ENCODE measurements at regions not wholly inside any gene's neighbourhood (a gene's known extent, or its start where the extent isn't known, plus 50 kb on each side); places are given as distances from the start of the nearest gene placed in this dataset.

DNA sequence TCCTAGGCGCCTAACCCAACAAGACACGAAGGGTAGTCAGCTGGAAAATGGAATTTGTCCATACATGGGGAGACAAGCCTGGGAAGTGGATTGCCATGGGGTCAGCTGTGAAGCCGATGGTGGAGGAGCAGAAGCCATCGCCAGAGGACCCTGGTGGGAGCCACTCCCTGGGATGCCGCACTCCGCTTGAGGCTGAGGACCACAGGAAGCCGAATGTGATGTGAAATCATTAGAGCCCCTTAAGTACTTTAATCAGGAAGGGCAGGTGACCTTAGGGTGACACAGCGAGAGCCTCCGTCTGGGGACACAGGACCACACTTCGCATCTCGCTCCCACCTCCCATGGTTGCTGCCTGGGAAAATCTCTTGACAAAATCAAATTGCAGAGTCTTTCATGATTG lies 614.6 kb upstream of the MGMT start:
- no peak overlapping the region for H3K4me3 Mint-ChIP-seq (ENCODE audit: unreplicated experiment)
- DNase-seq, result no peak
- no peaks in the 10 kb centered on the region for H3K9me3 Mint-ChIP-seq (ENCODE audit: unreplicated experiment)
- H3K4me1 Mint-ChIP-seq (ENCODE audit: low read depth, unreplicated experiment), result peaks cover 4% of the 10 kb centered on the region
- H3K27me3 Mint-ChIP-seq (ENCODE audit: unreplicated experiment), result no peaks in the 10 kb centered on the region
- no peaks in the 10 kb centered on the region for H3K36me3 Mint-ChIP-seq (ENCODE audit: unreplicated experiment)
- no peak overlapping the region for H3K27ac Mint-ChIP-seq (ENCODE audit: unreplicated experiment)
- TF ChIP-seq, protein P1, sequence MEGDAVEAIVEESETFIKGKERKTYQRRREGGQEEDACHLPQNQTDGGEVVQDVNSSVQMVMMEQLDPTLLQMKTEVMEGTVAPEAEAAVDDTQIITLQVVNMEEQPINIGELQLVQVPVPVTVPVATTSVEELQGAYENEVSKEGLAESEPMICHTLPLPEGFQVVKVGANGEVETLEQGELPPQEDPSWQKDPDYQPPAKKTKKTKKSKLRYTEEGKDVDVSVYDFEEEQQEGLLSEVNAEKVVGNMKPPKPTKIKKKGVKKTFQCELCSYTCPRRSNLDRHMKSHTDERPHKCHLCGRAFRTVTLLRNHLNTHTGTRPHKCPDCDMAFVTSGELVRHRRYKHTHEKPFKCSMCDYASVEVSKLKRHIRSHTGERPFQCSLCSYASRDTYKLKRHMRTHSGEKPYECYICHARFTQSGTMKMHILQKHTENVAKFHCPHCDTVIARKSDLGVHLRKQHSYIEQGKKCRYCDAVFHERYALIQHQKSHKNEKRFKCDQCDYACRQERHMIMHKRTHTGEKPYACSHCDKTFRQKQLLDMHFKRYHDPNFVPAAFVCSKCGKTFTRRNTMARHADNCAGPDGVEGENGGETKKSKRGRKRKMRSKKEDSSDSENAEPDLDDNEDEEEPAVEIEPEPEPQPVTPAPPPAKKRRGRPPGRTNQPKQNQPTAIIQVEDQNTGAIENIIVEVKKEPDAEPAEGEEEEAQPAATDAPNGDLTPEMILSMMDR (IDR thresholded peaks at IDR 0.05; ENCODE audit: partially characterized antibody, unreplicated experiment), result no peak

DNA sequence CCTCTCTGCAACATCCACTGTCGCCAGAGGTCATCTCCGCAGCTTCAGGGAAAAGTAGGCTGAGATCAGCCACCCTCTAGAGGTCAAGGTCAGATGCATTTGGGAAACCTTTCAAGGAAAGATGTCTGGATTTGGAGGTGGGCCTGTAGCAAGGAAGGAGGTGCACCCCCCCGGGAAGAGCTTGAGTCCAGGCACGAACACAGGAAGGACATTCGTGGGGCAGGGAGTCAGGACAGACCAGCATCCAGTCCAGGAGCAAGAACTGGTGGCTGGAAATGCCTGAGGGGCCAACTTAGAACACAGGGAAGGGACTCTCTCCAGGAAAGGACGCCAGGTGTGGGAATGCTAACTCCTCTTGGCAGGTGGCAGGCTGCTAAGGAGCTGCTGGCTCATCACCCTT lies 614.1 kb upstream of the MGMT start:
- peaks cover 4% of the 10 kb centered on the region for H3K4me1 Mint-ChIP-seq (ENCODE audit: low read depth, unreplicated experiment)
- DNase-seq, result no peak
- H3K27ac Mint-ChIP-seq (ENCODE audit: unreplicated experiment), result no peak overlapping the region
- no peaks in the 10 kb centered on the region for H3K9me3 Mint-ChIP-seq (ENCODE audit: unreplicated experiment)
- TF ChIP-seq, protein P1 (IDR thresholded peaks at IDR 0.05; ENCODE audit: partially characterized antibody, unreplicated experiment), result no peak
- no peaks in the 10 kb centered on the region for H3K36me3 Mint-ChIP-seq (ENCODE audit: unreplicated experiment)
- H3K27me3 Mint-ChIP-seq (ENCODE audit: unreplicated experiment), result no peaks in the 10 kb centered on the region
- no peak overlapping the region for H3K4me3 Mint-ChIP-seq (ENCODE audit: unreplicated experiment)

DNA sequence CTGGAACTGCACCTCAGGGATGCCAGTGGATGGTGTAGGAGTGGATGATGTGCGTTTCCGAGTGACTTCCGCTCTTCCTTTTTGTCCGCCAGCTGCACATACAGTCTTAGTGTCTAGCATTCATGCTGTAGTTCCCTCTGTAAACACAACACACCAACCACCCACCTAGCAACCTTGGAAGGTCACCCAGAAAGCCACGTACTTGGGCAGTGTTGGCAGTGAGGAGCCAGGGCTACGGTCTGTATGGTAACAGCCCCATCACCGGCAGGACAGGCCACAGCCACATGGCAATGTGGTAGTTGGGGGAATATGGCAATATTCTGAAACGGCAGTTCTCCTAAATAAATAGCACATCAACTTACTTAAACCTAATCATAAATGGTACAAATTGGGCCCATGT lies 613.5 kb upstream of the MGMT start:
- Mint-ChIP-seq H3K4me3 (ENCODE audit: unreplicated experiment) (no peak overlapping the region), H3K9me3 (ENCODE audit: unreplicated experiment) (no peaks in the 10 kb centered on the region), H3K27ac (ENCODE audit: unreplicated experiment) (no peak overlapping the region), H3K27me3 (ENCODE audit: unreplicated experiment) (no peaks in the 10 kb centered on the region), H3K4me1 (ENCODE audit: low read depth, unreplicated experiment) (peaks cover 4% of the 10 kb centered on the region), H3K36me3 (ENCODE audit: unreplicated experiment) (no peaks in the 10 kb centered on the region)
- DNase-seq, result no peak
- TF ChIP-seq, protein P1 (IDR thresholded peaks at IDR 0.05; ENCODE audit: partially characterized antibody, unreplicated experiment), result no peak

DNA sequence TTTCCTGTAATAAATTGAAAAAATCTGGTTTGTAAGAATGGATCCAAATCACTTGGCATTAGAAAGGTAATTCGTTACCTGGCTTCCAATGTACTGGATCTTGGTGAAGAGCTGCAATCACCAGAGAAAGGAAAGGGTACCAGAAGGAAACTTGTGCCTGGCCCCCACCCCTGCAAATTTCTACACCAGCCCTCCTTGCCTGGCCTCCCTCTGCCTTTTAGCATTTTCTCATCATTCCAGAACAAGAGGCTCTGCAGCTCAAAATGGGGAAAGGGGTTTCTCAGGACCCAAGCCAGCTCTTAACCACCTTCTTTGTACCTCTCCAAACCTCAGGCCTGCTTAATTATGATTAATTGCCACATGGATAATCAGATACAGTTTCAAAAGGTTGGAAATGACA lies 612.8 kb upstream of the MGMT start:
- Mint-ChIP-seq H3K27ac (ENCODE audit: unreplicated experiment) (no peak overlapping the region), H3K27me3 (ENCODE audit: unreplicated experiment) (no peaks in the 10 kb centered on the region), H3K4me1 (ENCODE audit: low read depth, unreplicated experiment) (peaks cover 4% of the 10 kb centered on the region), H3K36me3 (ENCODE audit: unreplicated experiment) (no peaks in the 10 kb centered on the region), H3K4me3 (ENCODE audit: unreplicated experiment) (no peak overlapping the region), H3K9me3 (ENCODE audit: unreplicated experiment) (no peaks in the 10 kb centered on the region)
- DNase-seq, result no peak
- TF ChIP-seq, protein P1 (IDR thresholded peaks at IDR 0.05; ENCODE audit: partially characterized antibody, unreplicated experiment), result no peak

DNA sequence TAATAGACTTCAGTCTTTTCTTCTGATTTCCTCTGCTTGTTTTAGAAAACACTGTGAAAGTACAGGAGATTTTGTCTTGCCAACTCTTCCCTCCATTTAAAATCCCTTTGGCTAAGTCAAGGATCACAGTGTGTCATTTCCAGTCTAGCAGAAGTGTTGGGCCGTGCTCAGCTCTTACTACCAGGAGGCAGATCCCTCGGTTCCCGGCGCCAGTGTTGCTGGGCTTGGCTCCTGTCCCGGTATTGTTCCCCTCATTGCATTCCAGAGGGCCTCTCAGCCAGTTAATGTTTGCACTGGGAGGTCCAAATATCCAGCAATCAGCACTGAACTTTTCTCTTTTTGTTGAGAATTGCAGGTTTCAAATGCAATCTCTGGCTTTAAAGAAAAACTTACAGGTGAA lies 612.1 kb upstream of the MGMT start:
- H3K4me3 Mint-ChIP-seq (ENCODE audit: unreplicated experiment), result no peak overlapping the region
- no peaks in the 10 kb centered on the region for H3K36me3 Mint-ChIP-seq (ENCODE audit: unreplicated experiment)
- no peak overlapping the region for H3K27ac Mint-ChIP-seq (ENCODE audit: unreplicated experiment)
- TF ChIP-seq, protein P1 (IDR thresholded peaks at IDR 0.05; ENCODE audit: partially characterized antibody, unreplicated experiment), result no peak
- DNase-seq, result no peak
- no peaks in the 10 kb centered on the region for H3K9me3 Mint-ChIP-seq (ENCODE audit: unreplicated experiment)
- H3K4me1 Mint-ChIP-seq (ENCODE audit: low read depth, unreplicated experiment), result peaks cover 4% of the 10 kb centered on the region
- H3K27me3 Mint-ChIP-seq (ENCODE audit: unreplicated experiment), result no peaks in the 10 kb centered on the region
